Germinal center (tissue), 1 donor: ENCODE measurements at regions not wholly inside any gene's neighbourhood (a gene's known extent, or its start where the extent isn't known, plus 50 kb on each side); places are given as distances from the start of the nearest gene placed in this dataset.

Source experiments
- DNase-seq: peaks from one replicate; pipeline ENCODE4 v3.0.0; 2012; ENCODE audit warnings: mixed read lengths, low spot score

DNA sequence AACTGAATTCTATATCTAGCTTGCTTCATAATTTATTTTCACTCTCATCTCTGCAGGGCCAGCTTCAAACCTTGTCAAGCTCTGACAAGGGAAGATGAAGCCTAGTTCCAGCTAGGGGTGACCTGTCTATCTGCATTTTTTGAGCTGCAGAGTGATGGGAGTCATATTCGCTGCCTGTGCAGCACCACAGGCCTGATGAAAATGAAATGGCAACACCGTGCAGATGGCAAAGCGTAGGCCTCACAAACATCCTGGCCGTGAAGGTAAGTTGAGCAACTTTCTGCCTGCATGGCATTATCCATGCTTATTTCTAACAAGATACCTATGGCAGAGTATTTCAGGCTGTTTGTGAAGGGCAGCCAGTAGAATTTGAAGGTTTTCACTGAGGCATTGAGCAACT lies 86.4 kb upstream of the C1QTNF9B start:
- no peak for DNase-seq

DNA sequence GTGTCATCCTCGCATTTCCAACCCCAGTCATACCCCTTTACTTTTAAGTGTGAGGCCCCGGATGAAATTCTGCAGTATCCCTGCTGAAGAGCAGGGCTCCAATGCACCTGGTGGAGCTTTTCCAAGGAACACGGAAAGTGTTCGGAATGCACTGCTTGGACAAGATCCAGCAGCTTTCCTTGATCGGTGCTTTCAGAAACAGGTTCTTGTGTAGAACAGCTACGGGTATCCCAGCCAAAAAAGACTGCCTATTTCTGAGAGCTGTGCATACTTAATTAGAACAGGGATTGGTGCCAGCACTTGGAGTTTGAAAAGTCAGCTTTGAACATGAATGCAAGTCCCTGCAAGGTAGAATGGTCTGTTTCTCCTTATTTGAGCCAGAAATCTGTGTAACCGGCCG lies 87.2 kb upstream of the C1QTNF9B start:
- DNase-seq, result no peak

DNA sequence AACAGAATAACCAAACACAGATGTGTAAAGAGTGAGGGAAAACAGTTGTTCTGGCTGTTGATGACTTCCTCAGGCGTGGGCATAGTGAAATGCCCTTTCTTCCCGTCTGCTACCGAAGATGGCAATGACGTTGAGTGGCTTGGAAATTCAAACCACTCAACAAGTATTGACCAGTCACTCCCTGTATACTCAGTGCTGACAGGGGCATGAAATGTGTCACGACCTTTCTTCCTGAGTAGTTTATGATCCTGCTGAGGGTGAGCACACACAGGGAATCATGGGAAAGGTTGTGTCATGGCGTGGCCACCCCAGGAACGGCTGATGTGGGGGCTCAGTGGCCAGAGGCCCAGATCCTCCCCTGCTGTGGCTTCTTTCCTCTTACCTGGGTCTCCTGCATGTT lies 87.8 kb upstream of the C1QTNF9B start:
- no peak for DNase-seq

DNA sequence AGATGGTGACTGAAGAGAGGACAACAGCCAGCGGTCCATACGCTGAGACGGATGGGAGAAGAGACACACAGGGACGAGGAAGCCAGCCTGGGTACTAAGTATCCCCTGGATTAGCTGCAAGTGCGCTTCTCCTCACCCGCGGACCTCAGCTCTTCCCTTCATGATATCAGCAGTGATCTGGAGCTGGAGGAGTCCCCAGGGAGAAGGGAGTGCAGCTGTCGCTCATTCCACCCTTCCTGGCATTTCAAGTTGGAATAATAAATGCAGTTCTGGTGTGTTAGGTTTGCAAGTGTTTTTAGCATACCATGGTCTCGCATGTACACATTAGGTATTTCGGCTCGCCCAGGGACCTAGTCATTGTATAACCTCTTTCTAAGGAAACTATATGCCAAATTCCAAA lies 88.5 kb upstream of the C1QTNF9B start:
- DNase-seq, result no peak

DNA sequence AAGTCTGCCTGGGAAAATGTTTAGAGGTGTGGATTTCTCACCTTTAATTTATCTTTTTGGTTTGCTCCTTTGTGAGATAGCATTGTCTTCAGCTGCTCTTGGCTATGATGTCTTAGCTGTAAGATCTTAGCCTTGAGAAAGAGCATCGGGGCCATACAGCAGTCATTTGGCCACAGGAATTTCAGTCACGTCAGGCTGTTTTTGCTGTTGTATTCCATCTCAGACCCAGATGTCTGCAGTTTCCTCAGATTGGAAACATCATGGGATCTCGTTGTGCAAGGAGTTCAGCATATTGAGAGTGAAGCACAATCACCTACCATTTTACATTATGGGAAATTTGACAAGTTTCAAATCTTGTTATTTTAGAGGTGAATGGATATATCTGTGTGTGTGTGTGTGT lies 89.3 kb upstream of the C1QTNF9B start:
- no peak for DNase-seq

DNA sequence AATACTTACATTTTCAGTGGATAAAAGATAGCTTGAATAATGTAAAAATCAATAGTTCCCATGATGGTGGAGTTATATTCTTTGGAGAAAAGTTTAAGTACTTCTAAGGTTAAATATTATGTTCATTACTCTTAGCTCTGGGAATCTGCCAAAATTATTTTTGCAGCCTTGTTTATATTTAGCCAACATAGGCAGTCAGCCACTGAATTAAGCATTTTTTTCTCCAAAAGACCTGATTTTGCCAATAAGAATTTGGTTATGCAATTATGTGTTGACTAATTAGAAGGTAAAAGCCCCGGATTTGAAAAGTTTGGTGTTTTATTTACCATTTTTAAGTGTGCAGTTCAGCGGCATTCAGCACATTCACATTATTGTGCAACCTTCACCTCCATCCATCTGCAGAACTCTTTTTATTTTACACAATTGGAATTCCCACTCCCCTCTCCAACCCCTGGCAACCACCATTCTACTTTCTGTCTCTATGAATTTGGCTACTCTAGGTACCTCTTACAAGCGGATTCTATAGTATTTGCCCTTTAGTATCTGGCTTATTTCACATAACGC lies 90.1 kb upstream of the C1QTNF9B start:
- DNase-seq, result no peak

DNA sequence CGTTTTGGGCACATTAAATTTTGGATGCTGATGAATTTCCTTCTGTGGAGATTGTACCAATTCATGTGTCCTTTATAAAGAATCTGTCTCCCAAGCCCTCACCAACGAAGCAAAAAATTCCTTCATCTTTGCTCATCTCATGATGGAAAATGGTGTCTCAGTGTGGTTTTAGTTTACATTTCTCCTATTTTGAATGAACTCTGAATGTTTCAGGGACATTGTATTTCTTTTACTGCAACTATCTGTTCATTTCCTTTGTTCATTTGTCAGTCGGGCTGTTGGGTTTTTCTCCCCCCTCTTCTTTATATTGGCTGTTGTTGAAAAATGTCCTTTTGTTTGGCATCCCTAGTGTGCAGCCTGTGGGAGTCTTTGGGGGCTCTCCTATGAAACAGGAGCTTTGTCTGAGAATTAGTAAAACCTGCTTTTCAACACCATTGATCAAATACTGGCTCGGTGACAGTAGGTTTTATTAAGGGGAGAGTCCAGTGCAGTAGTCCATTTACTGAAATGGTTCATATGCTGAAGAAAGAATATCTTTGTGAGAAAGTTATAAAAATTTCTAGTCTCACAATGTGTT lies 91.3 kb upstream of the C1QTNF9B start:
- no peak for DNase-seq

DNA sequence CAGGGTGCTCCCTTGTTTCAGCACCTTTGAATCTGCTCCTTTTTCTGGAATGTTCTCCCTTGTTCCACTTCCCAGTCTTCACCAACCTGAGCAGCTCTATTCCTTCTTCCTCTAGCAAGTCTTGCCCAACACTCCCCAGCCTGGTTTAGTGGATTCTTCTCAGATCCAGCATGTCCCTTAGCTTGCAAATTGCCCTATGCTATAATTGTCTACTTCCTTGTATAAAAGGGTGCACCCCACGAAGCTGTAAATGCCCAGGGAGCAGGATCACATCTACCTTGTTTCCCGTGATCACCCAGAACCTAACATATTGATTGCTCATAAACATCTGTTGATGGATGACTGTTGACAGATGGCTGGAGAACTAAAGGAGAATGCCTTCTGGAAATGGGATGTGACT lies 93.2 kb upstream of the C1QTNF9B start:
- DNase-seq, result no peak

DNA sequence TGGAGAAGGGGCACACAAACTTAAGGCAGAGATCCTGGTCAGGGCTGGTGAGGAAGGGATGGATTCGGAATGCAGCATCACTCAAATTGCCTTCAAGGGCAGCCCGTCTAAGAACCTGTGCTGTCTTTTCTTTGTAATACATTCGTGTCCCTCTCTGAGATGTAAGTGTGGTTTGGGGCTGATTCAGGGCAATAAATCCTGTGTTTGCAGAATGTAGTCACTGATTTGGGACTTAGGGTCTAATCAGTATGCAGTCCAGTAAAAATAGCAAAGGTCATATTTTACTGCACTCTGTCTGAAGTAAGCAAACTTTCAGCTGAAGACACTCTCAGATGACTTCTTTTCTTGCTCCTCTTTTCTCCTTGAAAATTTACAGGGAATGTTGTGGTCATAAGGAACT lies 93.8 kb upstream of the C1QTNF9B start:
- DNase-seq, result no peak

DNA sequence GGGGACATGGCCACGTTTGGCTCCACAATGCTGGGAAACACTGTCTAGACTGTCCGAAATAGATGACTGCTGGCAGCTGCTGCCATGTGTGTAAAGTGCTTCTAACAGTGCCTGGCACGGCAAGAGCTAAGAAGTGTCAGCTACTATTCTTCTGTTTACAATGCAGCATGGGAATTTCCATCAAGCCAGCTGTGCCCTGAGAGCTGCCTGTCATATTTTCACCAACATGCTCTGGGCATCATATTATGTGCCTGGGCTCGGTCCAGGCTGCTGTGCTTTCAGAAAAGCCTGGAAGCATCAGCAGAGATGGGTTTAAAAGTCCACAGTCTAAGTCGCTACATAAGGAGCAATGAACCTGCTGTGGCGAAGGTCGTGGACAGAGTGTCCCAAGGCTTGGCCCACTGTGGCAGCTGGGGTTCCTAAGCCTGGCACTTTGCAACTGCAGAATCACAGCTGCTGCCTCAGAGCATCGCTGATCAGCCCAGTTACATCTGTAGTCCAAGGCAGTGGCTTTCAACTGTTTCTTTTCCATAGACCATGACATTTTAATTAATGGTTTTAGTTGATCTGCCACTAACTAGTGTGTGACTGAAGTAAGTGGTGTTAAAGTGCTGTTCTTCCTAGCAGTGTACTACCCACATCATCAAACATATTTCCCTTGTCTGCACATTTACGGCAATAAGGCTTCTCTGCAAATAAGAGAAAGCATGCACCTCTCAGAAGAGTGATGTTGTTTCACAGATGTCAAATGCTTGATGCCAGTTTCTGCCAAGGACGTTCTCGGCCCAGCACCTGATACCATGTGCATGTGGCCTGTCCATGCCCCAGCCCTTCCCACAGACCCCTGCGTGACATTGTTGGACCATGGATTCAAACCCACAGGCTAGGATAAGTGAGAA lies 95.7 kb upstream of the C1QTNF9B start:
- no peak for DNase-seq

DNA sequence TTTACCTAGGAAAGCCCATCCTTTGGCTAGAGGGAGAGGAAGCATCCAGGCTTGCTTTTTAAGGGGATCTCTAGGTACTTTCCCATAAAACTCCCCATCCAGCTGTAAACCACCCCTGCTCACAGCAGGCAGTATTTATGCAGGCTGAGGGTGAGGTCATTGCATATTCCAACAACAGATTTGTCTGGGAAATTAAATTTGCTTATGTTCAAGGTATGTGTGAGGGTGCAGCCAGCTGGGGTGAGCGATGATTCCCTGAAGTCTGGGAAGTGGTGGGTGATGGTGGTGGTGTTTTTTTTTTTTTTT lies 96.3 kb upstream of the C1QTNF9B start:
- DNase-seq, result no peak

DNA sequence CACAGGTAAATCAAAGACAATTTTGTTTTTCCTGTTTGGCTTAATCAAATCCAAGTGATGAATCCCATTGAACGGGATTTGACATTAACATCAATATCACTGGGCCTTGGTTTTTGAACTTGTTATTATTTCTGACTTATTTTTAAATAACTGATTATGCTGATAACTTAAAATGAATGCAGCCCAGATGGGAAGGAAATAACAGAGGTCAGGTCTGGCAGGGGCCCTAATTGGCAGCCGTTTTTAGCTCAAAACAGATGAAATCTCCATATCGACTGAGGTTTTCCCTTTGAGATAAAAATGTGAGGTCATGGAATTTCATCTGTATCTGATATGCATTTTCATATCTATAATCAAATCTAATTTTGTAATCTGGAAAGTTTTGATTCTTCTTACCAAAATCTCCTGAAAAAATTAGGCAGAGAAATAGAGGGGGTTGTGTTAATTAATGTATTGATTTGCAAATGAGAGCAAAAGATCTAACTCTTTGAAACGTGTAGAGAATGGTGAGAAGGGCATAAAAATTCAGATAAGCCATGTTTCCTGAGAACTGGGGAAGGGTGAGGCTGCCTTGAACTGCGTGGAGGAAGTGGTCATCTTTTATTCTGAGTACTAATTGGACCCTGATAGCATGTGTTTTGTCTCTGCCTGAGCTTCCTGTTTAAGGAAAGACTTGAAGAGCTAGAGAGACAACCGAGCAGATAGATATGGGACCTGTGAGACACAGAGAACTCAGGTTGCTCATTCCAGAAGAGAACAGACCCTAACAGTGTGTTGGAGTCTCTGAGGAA lies 98.2 kb upstream of the C1QTNF9B start:
- no peak for DNase-seq

DNA sequence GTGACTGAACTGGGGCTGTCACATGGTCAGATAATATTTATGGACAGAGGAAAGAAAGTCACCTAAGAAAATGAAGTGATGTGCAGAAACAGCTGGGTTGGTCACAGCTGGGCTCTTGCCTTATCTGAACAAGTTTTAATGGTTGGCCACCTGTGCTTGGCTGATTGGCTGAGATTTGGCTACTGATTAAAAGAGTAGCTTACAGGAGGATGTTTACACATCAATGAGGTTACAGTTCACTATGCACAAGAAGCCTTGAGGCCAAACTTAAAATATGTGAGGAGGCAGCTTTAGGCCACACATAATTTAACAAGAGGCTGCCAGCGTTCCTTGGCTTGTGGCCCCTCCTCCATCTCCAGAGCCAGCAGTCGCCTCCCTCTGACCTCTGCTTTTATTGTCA lies 99.2 kb upstream of the C1QTNF9B start:
- no peak for DNase-seq

DNA sequence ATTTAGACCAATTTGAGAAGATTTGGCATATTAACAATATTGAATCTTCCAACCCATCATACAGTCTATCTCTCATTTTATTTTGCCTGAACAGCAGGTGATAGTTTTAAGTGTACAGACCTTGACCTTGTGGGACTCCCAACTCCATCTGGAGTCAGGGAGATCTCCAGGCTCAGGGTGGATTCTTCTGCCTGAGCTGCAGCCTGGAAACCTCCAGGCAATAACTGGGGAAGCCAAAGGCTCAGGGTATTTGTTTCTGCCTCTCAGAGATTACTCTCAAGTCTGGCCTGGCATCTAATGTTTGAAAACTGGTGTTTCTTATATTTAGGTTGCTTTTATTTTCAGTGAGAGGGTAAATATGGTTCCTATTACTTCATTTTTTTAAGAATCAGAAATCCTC lies 102.1 kb upstream of the C1QTNF9B start:
- DNase-seq, result no peak

DNA sequence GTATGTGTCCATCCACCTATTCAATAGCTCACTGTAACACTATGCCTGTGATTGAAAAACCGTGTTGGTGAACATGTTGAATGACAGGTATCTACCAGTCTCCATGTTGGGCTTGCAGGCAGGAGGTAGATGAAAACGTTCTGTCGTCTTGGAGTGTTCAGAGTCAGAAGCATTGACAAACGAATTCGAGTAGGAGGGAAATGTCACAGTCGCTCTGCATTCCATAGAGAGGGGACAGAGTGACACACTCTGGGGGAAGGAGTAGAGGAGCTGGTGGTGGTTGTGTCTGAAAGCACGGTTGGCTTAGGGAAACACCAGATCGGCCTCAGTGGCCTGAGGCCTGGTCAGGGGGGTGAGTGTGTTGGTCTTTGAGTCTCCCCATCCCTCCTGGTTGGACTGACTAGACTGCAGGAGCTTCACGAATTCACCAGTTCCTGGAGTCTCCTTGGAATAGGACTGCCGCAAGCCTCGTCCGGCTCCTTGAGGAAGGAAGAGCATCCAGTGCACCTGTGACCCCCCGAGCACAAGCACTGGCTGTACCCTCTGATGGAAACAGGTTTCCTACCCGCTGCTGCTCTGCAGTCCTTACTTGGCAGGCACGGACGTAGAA lies 105.0 kb upstream of the C1QTNF9B start:
- no peak for DNase-seq

DNA sequence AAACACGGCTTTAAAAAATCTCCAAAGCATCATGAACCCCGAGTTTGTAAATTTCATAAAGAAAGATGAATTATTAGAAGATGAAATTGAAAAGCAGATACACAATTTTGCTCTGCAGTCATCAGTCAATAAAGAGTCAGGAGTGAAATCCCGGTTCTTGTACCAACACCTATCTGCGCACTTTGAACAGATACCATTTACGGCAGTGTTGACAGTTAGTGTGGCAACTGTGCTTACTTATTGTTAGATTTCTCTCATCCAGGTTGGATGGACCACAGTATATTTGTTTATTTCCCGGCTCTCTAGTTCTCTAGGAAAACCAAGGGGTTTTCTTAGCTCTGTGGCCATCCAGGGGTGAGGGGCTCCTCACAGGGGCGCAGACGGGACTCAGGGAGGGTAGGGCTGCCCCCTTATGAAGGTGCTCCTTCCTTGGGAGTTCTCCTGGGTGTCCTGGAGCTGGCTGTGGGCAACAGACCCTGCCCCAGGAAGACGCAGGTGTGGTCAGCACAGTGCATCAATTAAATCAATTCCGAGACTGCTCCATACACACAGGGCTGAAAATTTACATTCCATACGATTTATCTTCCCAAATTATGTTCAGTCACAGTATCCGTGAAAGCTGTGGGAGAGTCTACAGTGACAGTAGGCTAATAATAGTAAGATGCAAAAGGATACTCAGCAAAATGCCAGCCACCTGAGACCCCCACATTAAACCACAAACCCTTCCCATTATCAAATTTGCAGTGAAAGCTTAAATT lies 107.0 kb upstream of the C1QTNF9B start:
- DNase-seq, result no peak

DNA sequence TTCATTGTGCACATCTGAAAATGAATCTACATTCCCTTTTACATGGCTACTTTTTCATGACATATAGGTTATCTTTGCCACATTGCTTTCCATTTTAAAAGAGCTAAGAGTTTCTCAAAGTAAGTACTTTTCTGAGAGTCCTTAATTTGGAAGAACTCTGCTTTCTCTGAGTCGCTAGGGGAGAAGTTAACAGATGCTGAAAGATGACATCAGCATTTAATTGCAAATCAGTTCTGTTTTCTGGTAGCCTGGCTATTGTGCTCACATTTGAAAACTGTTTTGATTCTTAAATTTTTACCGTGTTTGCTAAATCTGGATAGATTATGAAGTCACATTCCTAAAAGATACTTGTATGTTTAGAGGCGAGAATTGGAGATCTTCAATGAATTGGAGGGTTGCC lies 107.7 kb upstream of the C1QTNF9B start:
- DNase-seq, result no peak

DNA sequence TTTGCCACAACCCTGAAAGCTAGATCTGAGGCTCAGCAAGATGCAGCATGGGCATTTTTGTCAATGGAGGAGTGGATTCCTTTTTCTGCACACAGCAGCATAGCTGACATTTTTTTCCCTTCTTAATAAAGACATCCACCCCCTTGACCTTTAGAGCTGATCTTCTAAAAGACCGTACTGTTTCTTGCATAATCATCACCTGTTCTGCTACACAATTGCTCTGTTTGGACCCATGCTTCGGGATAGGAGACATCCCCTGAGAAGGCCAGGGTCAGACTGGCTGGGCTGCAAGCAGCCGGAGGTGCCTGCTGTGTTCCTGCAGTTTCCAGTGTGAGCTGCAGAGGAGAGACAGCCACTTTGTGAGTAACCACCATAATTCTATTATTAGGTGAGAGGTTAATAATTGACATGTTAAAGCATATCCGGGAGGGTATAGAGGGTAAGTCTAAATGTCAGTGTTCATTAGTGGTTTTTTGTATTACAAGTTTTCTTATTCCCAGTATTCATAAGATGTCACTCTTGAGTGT lies 108.5 kb upstream of the C1QTNF9B start:
- no peak for DNase-seq

DNA sequence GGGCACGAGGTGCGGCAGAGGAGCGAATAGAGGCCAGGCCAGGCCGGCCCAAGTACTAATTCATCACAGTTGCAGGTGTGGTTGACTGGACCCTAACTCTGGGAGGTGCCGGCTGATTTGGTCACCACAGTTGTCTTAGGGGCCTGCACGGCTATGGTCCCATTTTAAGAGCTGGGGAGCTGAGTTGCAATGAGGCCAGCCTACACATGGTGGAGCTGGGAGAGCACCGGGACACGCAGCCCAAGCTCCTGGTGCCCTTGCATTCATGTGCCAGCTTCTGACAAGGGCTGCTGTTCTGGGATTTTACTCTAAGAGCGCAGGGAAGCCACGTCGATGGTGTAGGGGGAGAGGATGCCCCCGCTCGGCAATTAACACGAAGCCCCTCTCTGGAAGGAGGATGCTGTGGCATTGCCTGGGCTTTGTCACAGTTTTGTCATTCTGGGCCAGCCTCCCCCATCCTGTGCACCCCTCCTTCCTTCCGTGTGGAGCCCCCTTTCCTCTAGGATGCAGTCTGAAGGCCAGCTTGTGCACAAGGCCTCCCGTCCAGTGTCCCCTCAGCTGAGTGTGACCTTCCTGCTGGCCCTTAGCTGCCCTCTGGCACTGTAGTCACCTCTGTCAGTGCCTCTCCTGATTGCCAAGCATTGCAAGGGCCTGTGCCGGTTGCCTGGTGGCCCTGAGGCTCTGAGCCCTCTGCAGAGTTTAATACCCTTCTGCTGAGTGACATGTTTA lies 109.4 kb upstream of the C1QTNF9B start:
- DNase-seq, result no peak

DNA sequence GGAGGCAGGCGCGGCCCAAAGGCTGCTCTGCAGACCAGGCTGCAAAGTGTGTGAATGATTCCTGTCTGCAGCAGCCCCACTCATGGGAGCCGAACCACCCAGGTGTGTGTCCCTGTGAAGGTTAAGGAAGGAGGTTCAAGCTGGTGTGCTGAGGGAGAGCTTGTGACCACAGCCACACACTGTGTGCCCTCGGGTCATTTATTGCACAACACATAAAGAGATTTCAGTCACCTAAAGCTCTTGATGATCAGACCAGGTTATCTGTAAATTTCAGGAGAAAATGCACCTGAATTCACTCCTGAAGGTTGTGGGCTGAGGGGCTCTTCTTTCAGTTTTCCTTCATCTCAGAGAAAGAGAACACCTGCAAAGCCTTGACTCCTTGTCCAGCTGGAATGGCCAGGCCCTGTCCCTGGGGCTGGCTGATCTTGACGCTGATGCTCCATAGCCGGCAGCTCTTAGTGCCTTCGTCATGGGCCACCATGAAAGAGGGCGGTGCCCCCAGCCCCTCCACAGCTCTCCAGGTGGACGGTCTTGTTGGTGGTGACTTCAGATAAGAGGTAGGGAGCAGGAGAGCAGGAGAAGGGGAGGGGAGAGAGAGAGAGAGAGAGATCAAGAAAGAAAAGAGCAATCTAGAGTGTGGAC lies 110.8 kb upstream of the C1QTNF9B start:
- DNase-seq, result no peak
